GM12865 (cell line): ENCODE measurements at regions not wholly inside any gene's neighbourhood (a gene's known extent, or its start where the extent isn't known, plus 50 kb on each side); places are given as distances from the start of the nearest gene placed in this dataset.

Source experiments
- DNase-seq: peaks from one replicate; pipeline ENCODE4 v3.0.0; 2010; ENCODE audit warnings: low read depth
- H3K4me3 ChIP-seq: 2 replicates; pipeline ENCODE4 v1.5.1; 2011; ENCODE audit warnings: mild to moderate bottlenecking, low read depth, low read length, control low read depth
- TF ChIP-seq, protein P1 (sequence below): IDR thresholded peaks from 2 replicates; pipeline ENCODE4 v1.5.1; 2011; ENCODE audit warnings: low read length, control low read depth, low read depth, inconsistent platforms; ENCODE audit not compliant: insufficient read depth; ENCODE audit errors: missing control alignments

DNA sequence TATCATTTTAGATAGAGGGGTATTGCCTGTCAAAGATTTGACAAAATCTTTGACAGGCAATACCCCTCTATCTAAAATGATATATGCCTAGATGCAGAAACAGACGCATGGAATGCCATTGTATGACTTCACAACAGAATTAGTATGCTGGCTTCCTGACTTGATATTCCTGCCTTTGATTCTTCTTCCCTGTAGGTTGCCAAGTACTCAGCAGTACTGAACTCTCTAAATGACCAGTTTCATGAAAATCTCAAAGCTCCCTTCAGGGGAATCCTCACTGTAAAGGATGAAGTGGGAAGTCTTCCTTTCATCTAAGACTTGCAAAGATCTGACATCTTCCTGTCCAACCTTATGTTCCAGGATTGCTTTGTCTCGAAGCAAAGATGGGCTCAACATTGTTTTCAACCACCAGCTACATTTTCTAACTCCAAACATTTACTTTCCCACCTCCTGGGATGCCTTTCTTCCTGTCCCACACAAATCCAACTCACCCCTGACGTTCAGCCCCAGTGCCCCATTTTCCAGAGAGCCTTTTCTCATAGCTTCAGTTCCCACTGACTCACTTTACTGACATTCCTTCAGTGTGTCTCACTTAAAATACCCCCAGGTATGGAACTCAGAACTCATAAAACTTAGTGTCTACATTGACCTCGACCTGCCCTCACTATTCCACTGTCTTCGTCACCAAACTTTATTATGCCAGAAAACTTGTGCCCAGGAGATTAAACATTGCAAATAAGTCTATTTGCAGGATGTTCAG is 67.3 kb upstream of the KCNJ6 start:
- DNase-seq, result no peak
- TF ChIP-seq, protein P1, sequence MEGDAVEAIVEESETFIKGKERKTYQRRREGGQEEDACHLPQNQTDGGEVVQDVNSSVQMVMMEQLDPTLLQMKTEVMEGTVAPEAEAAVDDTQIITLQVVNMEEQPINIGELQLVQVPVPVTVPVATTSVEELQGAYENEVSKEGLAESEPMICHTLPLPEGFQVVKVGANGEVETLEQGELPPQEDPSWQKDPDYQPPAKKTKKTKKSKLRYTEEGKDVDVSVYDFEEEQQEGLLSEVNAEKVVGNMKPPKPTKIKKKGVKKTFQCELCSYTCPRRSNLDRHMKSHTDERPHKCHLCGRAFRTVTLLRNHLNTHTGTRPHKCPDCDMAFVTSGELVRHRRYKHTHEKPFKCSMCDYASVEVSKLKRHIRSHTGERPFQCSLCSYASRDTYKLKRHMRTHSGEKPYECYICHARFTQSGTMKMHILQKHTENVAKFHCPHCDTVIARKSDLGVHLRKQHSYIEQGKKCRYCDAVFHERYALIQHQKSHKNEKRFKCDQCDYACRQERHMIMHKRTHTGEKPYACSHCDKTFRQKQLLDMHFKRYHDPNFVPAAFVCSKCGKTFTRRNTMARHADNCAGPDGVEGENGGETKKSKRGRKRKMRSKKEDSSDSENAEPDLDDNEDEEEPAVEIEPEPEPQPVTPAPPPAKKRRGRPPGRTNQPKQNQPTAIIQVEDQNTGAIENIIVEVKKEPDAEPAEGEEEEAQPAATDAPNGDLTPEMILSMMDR, result no peak

DNA sequence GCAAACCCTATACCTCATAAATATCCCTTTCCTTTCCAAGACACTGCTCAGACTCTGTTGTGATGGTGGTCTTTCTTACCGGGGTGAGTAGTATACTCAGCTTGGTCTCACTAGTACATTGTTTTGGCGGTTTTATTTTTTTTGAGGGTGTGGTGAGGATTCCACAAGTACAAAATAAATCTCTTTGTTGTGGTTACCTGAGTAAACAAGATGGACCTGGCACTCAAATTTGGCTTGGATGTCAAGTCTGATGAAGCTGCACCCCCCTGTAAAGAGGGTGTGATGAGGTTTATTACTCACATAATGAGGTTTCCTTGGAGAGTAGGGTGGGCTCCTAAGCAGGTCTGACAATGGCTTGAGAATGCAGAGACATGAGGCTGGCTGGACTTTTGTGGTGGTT is 68.2 kb upstream of the KCNJ6 start:
- DNase-seq, result no peak
- no peak overlapping the region for H3K4me3 ChIP-seq
- TF ChIP-seq, protein P1, result no peak

More for the DNA sequence above, 67.3 kb upstream of the KCNJ6 start:
- no peak overlapping the region for H3K4me3 ChIP-seq

DNA sequence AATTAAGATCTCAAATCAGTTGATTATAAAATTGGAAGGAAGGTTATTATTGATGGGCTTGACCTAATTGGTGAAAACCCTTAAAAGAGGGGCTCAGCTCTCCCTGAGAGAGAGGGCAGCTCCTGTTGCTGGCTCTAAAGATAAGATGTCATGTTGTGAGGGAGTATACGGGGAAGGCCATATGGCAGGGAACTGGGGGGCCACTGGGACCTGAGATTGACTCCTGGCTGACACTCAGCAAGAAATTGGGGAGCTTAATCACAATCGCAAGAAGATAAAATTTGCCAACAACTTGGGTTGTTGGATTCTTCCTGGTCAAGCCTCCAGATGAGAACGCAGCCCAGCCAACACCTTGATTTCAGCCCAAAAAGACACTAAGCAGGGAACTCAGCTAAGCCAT is 69.7 kb upstream of the KCNJ6 start:
- TF ChIP-seq, protein P1, result no peak
- DNase-seq, result no peak

DNA sequence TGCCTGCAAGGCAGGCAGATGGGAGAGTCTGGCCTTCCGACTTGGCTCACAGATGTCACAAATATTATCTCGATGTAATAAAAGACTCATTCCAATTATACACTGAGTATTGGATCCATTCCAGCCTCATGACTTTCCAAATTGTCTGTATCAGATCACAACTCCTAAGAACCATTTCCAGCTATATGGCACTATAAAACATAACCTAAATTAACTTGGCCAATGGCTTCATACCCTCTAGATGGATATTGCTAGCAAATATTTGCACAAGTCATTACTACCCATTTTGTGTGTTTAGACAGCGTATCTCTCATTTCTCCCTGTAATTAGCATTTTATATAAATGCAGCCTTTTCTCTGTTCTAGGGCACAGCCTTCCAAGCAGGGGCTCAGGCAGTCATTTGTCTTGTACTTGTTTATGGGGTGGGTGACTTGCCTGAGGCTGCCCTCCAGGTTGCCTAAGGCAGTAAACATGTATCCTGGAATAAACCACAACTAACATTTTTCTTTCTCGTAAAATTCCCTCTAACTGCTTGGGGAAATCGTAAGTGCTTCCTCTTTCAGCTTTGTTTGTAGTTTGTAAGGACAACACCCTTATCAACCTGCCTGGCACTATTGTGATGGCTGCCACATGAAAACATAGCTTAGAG is 70.6 kb upstream of the KCNJ6 start:
- H3K4me3 ChIP-seq, result no peak overlapping the region
- TF ChIP-seq, protein P1, result no peak
- no peak for DNase-seq

More for the DNA sequence above, 69.7 kb upstream of the KCNJ6 start:
- no peak overlapping the region for H3K4me3 ChIP-seq

DNA sequence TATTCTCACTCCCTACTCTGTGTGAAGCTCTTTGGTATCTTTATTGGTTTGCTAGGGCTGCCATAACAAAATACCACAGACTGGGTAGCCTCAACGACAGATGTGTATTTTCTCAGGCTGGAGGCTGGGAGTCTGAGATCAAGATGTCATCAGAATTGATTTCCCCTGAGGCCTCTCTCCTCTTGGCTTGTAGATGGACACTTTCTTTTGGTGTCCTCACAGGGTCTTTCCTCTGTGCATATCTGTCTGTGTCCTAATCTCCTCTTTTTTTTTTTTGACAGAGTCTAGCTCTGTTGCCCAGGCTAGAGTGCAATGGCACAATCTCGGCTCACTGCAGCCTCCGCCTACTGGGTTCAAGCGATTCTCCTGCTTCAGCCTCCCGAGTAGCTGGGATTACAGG is 71.4 kb upstream of the KCNJ6 start:
- TF ChIP-seq, protein P1, result no peak
- DNase-seq, result no peak
- no peak overlapping the region for H3K4me3 ChIP-seq

DNA sequence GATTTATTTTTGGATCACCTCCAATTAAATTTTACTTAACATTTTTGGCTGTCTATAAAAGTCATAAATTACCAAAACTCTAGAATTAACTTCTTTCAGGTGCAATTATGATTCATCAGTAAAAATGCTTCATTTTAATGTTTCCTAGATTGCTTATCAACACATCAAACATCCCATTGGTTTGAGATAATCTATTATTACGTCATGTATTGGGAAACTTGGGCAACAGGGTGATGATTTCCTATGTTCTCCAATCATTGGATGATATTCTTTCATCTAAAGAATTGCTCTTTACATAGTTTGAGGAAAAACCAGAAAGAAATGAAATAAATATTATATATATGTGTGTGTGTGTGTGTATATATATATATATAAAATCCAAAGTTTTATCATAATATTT is 76.8 kb upstream of the KCNJ6 start:
- DNase-seq, result no peak
- TF ChIP-seq, protein P1, result no peak
- H3K4me3 ChIP-seq, result no peak overlapping the region
